Effector memory CD4-positive, alpha-beta T cell (primary cell): ENCODE measurements at regions not wholly inside any gene's neighbourhood (a gene's known extent, or its start where the extent isn't known, plus 50 kb on each side); places are given as distances from the start of the nearest gene placed in this dataset.
"Not testable (repeated sequence)": the region's sequence is repeated elsewhere in the genome, so short reads cannot be mapped to it uniquely, and the experiment has no call there.

Experiments
- DNase-seq, 3 donors: peaks; one replicate each; pipeline ENCODE4 v3.0.0-alpha.2; 2020
- H3K27ac ChIP-seq: 2 replicates; pipeline ENCODE4 v1.7.0; 2013; ENCODE audit warnings: mild to moderate bottlenecking, low read length, moderate library complexity; ENCODE audit not compliant: insufficient read depth, poor library complexity, severe bottlenecking
- H3K27me3 ChIP-seq: replicated peaks from 2 replicates; pipeline ENCODE4 v1.7.0; 2013; ENCODE audit warnings: mild to moderate bottlenecking, low read length; ENCODE audit not compliant: insufficient read depth, control insufficient read depth, poor library complexity, severe bottlenecking
- H3K36me3 ChIP-seq: 2 replicates; pipeline ENCODE4 v1.7.0; 2013; ENCODE audit warnings: mild to moderate bottlenecking, low read length, moderate library complexity; ENCODE audit not compliant: control insufficient read depth, insufficient read depth
- H3K4me1 ChIP-seq: 2 replicates; pipeline ENCODE4 v1.7.0; 2013; ENCODE audit warnings: low read length, mild to moderate bottlenecking; ENCODE audit not compliant: control insufficient read depth, insufficient read depth, poor library complexity, severe bottlenecking
- H3K4me3 ChIP-seq: 2 replicates; pipeline ENCODE4 v1.7.0; 2013; ENCODE audit warnings: low read length, low read depth, mild to moderate bottlenecking; ENCODE audit not compliant: insufficient read depth, poor library complexity, severe bottlenecking
- H3K9me3 ChIP-seq: 2 replicates; pipeline ENCODE4 v1.7.0; 2013; ENCODE audit warnings: mild to moderate bottlenecking, low read length, moderate library complexity; ENCODE audit not compliant: control insufficient read depth

DNA sequence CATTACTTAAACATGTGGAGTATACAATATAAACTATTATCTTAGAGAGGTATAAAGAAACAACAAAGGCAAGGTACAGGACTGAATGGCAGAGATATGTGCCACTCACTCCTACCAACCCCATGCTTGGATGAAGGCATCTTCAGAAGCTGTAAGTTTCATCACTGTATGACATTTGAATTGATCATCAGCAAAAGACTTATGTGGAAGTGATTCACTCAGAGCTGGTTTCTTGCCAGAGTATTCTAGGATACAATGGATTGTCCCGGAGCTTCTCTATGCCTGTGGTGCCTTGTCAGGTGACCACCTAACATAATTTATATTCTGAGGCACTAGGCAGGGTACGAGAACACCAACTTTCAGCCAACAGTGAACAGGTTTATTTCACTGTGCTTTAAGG is 392.2 kb downstream of the PPP1R2C start:
- H3K4me3 ChIP-seq = no peak overlapping the region
- DNase-seq = no peak
- no peaks in the 10 kb centered on the region for H3K9me3 ChIP-seq
- no peaks in the 10 kb centered on the region for H3K27me3 ChIP-seq
- H3K27ac ChIP-seq = no peak overlapping the region
- H3K4me1 ChIP-seq = no peaks in the 10 kb centered on the region
- H3K36me3 ChIP-seq = no peaks in the 10 kb centered on the region

GRCh38 chrX:42384956-42385355 is 393.0 kb downstream of the PPP1R2C start:
- no peak for DNase-seq
- no peaks in the 10 kb centered on the region for H3K36me3 ChIP-seq
- no peak overlapping the region for H3K27ac ChIP-seq

GRCh38 chrX:42378857-42379256 is 399.1 kb downstream of the PPP1R2C start:
- no peak for DNase-seq
- no peaks in the 10 kb centered on the region for H3K9me3 ChIP-seq
- H3K4me1 ChIP-seq = no peaks in the 10 kb centered on the region
- no peak overlapping the region for H3K4me3 ChIP-seq
- H3K27ac ChIP-seq = no peak overlapping the region
- no peaks in the 10 kb centered on the region for H3K36me3 ChIP-seq
- no peaks in the 10 kb centered on the region for H3K27me3 ChIP-seq

More at GRCh38 chrX:42384956-42385355, 393.0 kb downstream of the PPP1R2C start:
- Histone ChIP-seq H3K4me1 (no peaks in the 10 kb centered on the region), H3K9me3 (no peaks in the 10 kb centered on the region), H3K4me3 (no peak overlapping the region), H3K27me3 (no peaks in the 10 kb centered on the region)

- Histone ChIP-seq H3K9me3 (no peaks in the 10 kb centered on the region), H3K4me3 (no peak overlapping the region), H3K4me1 (no peaks in the 10 kb centered on the region), H3K27me3 (no peaks in the 10 kb centered on the region), H3K27ac (no peak overlapping the region), H3K36me3 (no peaks in the 10 kb centered on the region)
- no peak for DNase-seq
These were observed 402.9 kb downstream of the PPP1R2C start for GRCh38 chrX:42375086-42375485.

- no peaks in the 10 kb centered on the region for H3K36me3 ChIP-seq
- H3K27ac ChIP-seq = no peak overlapping the region
- no peak for DNase-seq
- H3K4me1 ChIP-seq = no peaks in the 10 kb centered on the region
- no peak overlapping the region for H3K4me3 ChIP-seq
- no peaks in the 10 kb centered on the region for H3K27me3 ChIP-seq
- no peaks in the 10 kb centered on the region for H3K9me3 ChIP-seq
These were observed 411.8 kb downstream of the PPP1R2C start for GRCh38 chrX:42366181-42366580.

DNA sequence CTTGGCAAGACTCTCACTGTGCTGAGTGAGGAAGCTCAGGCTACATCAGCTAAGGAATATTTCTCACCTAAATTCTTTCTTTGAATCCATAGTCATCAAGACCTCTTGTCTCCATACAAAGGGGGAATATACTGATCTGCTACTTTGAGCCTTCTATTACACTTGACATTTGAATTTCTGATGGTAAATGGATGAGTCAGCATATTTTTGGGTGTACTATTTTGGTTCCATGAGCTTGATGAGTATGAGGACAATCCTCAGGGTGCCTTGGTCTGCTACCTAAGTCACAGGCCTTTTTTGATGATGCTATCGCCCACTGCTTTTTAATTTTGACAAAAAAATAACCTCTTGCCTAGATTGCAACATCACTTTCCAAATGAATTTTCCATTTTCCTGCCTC is 415.7 kb downstream of the PPP1R2C start:
- Histone ChIP-seq H3K36me3 (no peaks in the 10 kb centered on the region), H3K27ac (no peak overlapping the region), H3K9me3 (no peaks in the 10 kb centered on the region), H3K27me3 (no peaks in the 10 kb centered on the region), H3K4me1 (no peaks in the 10 kb centered on the region), H3K4me3 (no peak overlapping the region)
- DNase-seq = no peak

DNA sequence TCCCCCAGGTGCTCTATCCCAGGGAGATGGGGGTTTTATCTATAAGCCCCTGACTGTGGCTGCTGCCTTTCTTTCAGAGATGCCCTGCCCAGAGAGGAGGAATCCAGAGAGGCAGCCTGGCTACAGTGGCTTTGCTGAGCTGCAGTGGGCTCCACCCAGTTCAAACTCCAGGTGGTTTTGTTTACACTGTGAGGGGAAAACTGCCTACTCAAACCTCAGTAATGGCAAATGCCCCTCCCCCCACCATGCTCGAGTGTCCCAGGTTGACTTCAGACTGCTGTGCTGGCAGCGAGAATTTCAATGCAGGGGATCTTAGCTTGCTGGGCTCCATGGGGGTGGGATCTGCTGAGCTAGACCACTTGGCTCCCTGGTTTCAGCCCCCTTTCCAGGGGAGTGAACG is 419.6 kb upstream of the CASK start:
- H3K4me1 ChIP-seq, H3K4me3 ChIP-seq, DNase-seq, H3K27me3 ChIP-seq, H3K36me3 ChIP-seq, H3K9me3 ChIP-seq, H3K27ac ChIP-seq: not testable (repeated sequence)
